BJ (cell line): ENCODE measurements at regions not wholly inside any gene's neighbourhood (a gene's known extent, or its start where the extent isn't known, plus 50 kb on each side); places are given as distances from the start of the nearest gene placed in this dataset.

Source experiments
- CTCF ChIA-PET: fragments of 350-600 bp; formaldehyde crosslinking; extraction: SDS; loops from one replicate; lab custom pipeline; 2021; ENCODE audit warnings: antibody characterized with exemption, inconsistent platforms; lab: Yijun Ruan, JAX
- POLR2A ChIA-PET: fragments of 300-600 bp; sonication (Branson Sonifier 250); formaldehyde crosslinking; extraction: SDS; loops from one replicate; lab custom pipeline; 2021; ENCODE audit warnings: antibody characterized with exemption; lab: Charles Lee
- DNase-seq: peaks from one replicate; pipeline ENCODE4 v3.0.0-alpha.2; 2011; ENCODE audit warnings: low read depth
- H3K27me3 ChIP-seq: 2 replicates; pipeline ENCODE4 v1.6.0; 2011; ENCODE audit warnings: low read length; ENCODE audit not compliant: control insufficient read depth, insufficient read depth
- H3K36me3 ChIP-seq: 2 replicates; pipeline ENCODE4 v1.5.1; 2011; ENCODE audit warnings: low read length; ENCODE audit not compliant: control insufficient read depth, insufficient read depth
- H3K4me3 ChIP-seq: 2 replicates; pipeline ENCODE4 v1.5.1; 2011; ENCODE audit warnings: low read depth, mild to moderate bottlenecking, control low read depth, low read length
- TF ChIP-seq, protein P1 (sequence below): IDR thresholded peaks from 2 replicates; pipeline ENCODE4 v1.5.1; 2011; ENCODE audit warnings: low read depth, mild to moderate bottlenecking, control low read depth, inconsistent platforms, low read length, moderate library complexity; ENCODE audit not compliant: insufficient read depth

DNA sequence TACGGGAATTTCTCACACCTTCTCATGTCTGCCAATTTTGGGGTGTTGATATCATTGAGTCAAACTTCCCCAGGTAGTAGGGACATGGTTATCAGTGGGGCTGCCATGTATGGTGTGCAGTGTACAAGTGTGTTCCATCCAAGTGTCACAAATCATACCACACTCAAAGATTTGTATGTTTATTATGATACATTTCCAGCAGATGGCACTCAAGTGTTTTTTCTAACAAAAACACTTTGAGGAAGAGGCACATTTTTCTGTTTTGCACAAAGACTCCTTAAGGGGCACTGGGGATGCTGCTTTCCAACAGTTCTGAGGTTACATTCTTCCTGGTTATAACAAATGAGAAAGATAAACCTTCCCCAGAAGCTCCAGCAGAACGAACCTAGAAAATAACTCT lies 414.5 kb downstream of the REEP3 start:
- ChIA-PET POLR2A (no interaction called here), CTCF (no interaction called here)
- no peak for DNase-seq
- TF ChIP-seq, protein P1, sequence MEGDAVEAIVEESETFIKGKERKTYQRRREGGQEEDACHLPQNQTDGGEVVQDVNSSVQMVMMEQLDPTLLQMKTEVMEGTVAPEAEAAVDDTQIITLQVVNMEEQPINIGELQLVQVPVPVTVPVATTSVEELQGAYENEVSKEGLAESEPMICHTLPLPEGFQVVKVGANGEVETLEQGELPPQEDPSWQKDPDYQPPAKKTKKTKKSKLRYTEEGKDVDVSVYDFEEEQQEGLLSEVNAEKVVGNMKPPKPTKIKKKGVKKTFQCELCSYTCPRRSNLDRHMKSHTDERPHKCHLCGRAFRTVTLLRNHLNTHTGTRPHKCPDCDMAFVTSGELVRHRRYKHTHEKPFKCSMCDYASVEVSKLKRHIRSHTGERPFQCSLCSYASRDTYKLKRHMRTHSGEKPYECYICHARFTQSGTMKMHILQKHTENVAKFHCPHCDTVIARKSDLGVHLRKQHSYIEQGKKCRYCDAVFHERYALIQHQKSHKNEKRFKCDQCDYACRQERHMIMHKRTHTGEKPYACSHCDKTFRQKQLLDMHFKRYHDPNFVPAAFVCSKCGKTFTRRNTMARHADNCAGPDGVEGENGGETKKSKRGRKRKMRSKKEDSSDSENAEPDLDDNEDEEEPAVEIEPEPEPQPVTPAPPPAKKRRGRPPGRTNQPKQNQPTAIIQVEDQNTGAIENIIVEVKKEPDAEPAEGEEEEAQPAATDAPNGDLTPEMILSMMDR, result no peak
- no peak overlapping the region for H3K4me3 ChIP-seq
- no peaks in the 10 kb centered on the region for H3K36me3 ChIP-seq
- no peaks in the 10 kb centered on the region for H3K27me3 ChIP-seq

DNA sequence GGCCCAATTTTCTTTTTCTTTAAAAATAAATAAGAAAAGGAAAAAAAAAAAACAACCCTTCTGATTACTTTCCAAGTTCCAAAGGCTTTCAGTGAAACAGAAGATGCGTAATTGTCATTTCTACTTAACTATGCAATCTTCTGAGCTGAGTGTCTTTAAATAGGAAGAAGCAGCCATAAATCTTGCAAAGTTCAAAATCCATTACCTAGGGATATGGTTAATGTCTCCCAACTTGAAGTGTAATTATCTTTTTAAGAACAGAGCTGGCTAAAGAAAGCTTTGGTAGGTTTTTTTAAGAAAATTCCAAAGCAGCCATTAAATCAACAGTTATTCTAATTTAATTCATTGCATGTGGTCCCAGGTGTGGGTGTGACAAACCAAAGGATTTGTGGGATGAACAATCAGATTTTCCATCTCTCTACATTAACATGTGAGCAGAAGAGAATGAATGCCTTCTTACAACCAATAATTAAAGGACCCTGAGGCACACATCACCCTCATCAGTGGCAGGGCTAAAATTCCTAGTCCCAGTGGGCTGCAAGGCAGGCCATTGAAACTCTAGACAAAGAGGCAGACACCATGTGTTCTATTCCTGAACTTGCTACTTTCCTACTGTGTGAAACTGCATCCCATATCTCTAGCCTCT lies 419.2 kb downstream of the REEP3 start:
- Histone ChIP-seq H3K36me3 (no peaks in the 10 kb centered on the region), H3K27me3 (no peaks in the 10 kb centered on the region), H3K4me3 (no peak overlapping the region)
- ChIA-PET POLR2A (no interaction called here), CTCF (no interaction called here)
- DNase-seq, result no peak
- TF ChIP-seq, protein P1, result no peak

DNA sequence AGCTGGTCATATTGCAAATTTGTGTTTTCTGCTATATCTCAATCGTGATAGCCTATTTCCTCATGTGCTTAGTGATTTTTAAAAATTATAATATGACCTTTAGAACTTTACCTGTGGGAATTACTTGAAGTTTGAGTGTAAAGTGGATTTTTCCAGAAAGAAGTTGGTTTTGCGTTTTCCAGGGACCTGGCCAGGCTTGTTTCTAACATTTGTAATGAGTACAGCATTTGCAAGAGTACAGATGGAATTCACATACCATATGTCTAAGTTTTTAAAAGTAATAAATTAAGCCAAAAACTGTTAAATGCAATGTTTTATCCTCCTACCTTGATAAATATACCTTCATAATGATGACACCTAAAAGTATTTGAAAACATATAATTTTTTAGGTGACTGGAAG lies 443.2 kb downstream of the REEP3 start:
- Histone ChIP-seq H3K27me3 (no peaks in the 10 kb centered on the region), H3K4me3 (no peak overlapping the region), H3K36me3 (no peaks in the 10 kb centered on the region)
- CTCF ChIA-PET, result no interaction called here
- TF ChIP-seq, protein P1, result no peak
- no peak for DNase-seq
- POLR2A ChIA-PET, result no interaction called here

DNA sequence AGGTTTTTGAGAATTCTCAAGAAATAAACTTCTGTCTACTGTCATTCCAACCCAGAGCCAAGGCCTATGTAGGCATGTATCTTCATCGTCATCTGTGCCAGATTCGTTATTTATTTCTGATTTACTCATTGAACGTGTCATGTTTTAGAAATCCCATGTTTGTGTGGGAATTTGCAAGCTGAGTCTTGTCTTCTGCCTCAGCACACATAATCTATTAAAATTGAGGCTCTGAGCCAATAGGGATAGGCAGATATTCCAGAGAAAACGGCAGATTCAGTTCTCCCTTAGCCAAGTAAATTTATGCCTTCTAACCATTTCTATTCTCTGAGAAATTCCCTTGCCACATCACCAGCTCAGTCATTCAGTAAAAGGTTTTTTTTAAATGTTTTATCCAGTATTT lies 444.6 kb downstream of the REEP3 start:
- CTCF ChIA-PET, result interaction anchor here (0.9 to 1.7 kb wide), 2 partner anchors 12 to 99 kb away, joined by 3 to 5 read pairs; no protein-coding TSS in a partner anchor
- Histone ChIP-seq H3K27me3 (no peaks in the 10 kb centered on the region), H3K36me3 (no peaks in the 10 kb centered on the region), H3K4me3 (no peak overlapping the region)
- DNase-seq, result no peak
- POLR2A ChIA-PET, result no interaction called here
- TF ChIP-seq, protein P1, result no peak

DNA sequence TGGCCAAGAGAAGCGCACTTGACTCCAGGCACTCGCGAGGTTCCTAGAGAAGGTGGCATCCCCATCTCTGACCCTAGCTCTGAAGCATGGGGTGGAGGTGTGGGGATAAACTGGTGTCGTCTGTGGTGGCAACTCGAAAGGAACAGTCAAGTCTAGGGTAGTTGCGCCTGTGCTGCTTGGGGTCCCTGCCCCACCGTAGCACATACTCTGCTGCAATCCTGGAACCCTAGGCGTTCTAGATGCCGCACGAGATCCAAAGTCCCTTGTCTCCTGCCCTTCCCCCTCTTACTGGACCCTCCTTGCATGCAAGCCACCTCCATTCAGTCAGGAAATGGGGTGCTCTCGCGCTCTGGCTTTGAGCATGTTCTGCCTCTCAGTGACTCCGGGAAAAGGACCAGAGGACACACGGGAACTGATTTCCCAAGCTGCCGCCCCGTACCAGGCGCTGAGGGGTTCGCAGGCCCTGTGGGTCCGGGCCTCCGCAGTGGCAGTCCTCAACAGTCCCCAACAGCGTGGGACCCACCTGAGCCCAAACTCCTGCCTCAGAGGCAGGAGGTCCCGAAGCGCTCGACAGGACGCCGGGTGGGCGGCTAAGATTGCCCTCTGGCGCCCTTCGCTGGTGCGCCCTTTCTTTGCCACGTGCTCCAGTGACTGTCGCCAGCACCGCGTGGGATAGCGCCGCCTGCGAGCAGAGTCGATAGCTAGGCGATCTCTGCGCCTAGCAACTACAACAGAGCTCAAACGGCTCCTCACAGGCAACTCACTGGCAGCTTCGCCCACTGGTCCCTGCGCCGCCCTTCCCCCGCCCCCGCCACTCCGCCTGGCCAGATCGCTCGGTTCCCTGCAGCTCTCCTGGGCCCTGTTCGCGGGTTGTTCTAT lies 452.0 kb downstream of the REEP3 start:
- POLR2A ChIA-PET, result no interaction called here
- Histone ChIP-seq H3K4me3 (no peak overlapping the region), H3K36me3 (no peaks in the 10 kb centered on the region), H3K27me3 (no peaks in the 10 kb centered on the region)
- TF ChIP-seq, protein P1, result no peak
- no peak for DNase-seq
- CTCF ChIA-PET, result interaction anchor here (1.0 to 2.5 kb wide), 2 partner anchors 101 to 107 kb away, joined by 3 to 12 read pairs; no protein-coding TSS in a partner anchor
